Upper lobe of left lung (tissue), 4 donors: ENCODE measurements at regions not wholly inside any gene's neighbourhood (a gene's known extent, or its start where the extent isn't known, plus 50 kb on each side); places are given as distances from the start of the nearest gene placed in this dataset.

Source experiments
- CTCF ChIP-seq, 6 experiments: fragments of 450-650 bp in 4 of 6; fragments of 200-600 bp in 2 of 6; sonication (generic) in 2 of 6; IDR thresholded peaks; one replicate each; pipeline ENCODE4 v1.5.1; 2016 to 2019; ENCODE audit warnings: antibody characterized with exemption in 6 of 6
- EP300 ChIP-seq, 4 donors: sonication (generic); formaldehyde crosslinking; IDR thresholded peaks; one replicate each; pipeline ENCODE4 v1.5.1; 2017; ENCODE audit warnings: antibody characterized with exemption in 4 of 4, control low read depth in 2 of 4
- POLR2A ChIP-seq, 4 donors: fragments of 450-650 bp; IDR thresholded peaks; one replicate each; pipeline ENCODE4 v1.5.1; 2016 to 2017; ENCODE audit warnings: antibody characterized with exemption in 4 of 4, mild to moderate bottlenecking in 2 of 4
- POLR2AphosphoS5 ChIP-seq, 2 donors: sonication (generic); formaldehyde crosslinking; IDR thresholded peaks; one replicate each; pipeline ENCODE4 v1.5.1; 2017; ENCODE audit warnings: antibody characterized with exemption in 2 of 2

- no peak for TF ChIP-seq CTCF (IDR thresholded peaks at IDR 0.05)
- TF ChIP-seq POLR2AphosphoS5 (IDR thresholded peaks at IDR 0.05): no peak
- no peak for TF ChIP-seq POLR2A (IDR thresholded peaks at IDR 0.05)
- no peak for TF ChIP-seq EP300 (IDR thresholded peaks at IDR 0.05)
Observed at GRCh38 chr13:109379930-109380329, 406.5 kb downstream of the IRS2 start.
